GM12878 (cell line): ENCODE measurements at regions not wholly inside any gene's neighbourhood (a gene's known extent, or its start where the extent isn't known, plus 50 kb on each side); places are given as distances from the start of the nearest gene placed in this dataset.

Experiments
- ATAC-seq: fragments of 200-7000 bp; cut with Tn5 transposase; 3 replicates; pipeline ENCODE4 v1.9.1; 2020; ENCODE audit warnings: mild to moderate bottlenecking, moderate library complexity
- BruUV-seq: library from RNA; stranded (reverse); fragments of 400-500 nt; replicated peaks from 2 replicates; lab custom pipeline; 2021; lab: Mats Ljungman, UMichigan
- CTCF ChIA-PET: fragments of 300-600 bp; sonication (Branson Sonifier 250); formaldehyde crosslinking; extraction: SDS; loops from one replicate; lab custom pipeline; 2021; ENCODE audit warnings: inconsistent platforms; lab: Yijun Ruan, JAX
- POLR2A ChIA-PET: fragments of 350-600 bp; formaldehyde crosslinking; extraction: SDS; loops from one replicate; lab custom pipeline; 2021; ENCODE audit warnings: inconsistent platforms; lab: Charles Lee
- RAD21 ChIA-PET: fragments of 300-600 bp; sonication (Branson Sonifier 250); formaldehyde crosslinking; loops from one replicate; lab custom pipeline; 2023; ENCODE audit warnings: antibody characterized with exemption; ENCODE audit not compliant: unreplicated experiment; lab: Charles Lee
- SMC1A ChIA-PET: fragments of 300-600 bp; sonication (Branson Sonifier 250); formaldehyde crosslinking; loops from one replicate; lab custom pipeline; 2023; ENCODE audit not compliant: unreplicated experiment, uncharacterized antibody; lab: Charles Lee
- DNase-seq: peaks from one replicate; pipeline ENCODE4 v3.0.0-alpha.2; 2011; ENCODE audit warnings: low read depth, low spot score
- FAIRE-seq: peaks from 3 replicates; lab custom pipeline; 2011; peaks lifted over from hg19 to GRCh38; lab: Jason Lieb, UNC
- H2AFZ ChIP-seq: 2 replicates; pipeline ENCODE4 v1.6.0; 2011; ENCODE audit warnings: low read depth, low read length, control low read depth; ENCODE audit not compliant: control insufficient read depth
- H3K27ac ChIP-seq: 2 replicates; pipeline ENCODE4 v1.5.1; 2011; ENCODE audit warnings: control low read depth; ENCODE audit not compliant: control insufficient read depth, insufficient read depth
- H3K27me3 ChIP-seq, 2 experiments: replicated peaks in 1 of 2; 2 replicates each; pipeline versions ENCODE4 v1.6.0 to v1.6.1; 2011; ENCODE audit warnings: low read length in 1 of 2; ENCODE audit not compliant: control insufficient read depth in 2 of 2, insufficient read depth in 2 of 2
- H3K36me3 ChIP-seq, 2 experiments: 2 replicates each; pipeline ENCODE4 v1.5.1; 2011; ENCODE audit warnings: low read length in 1 of 2; ENCODE audit not compliant: control insufficient read depth in 2 of 2, insufficient read depth in 2 of 2
- H3K4me1 ChIP-seq: 2 replicates; pipeline ENCODE4 v1.6.1; 2011; ENCODE audit warnings: mild to moderate bottlenecking, low read length, moderate library complexity, mixed read lengths; ENCODE audit not compliant: control insufficient read depth, insufficient read depth
- H3K4me2 ChIP-seq: 2 replicates; pipeline ENCODE4 v1.6.0; 2011; ENCODE audit warnings: control low read depth; ENCODE audit not compliant: control insufficient read depth, insufficient read depth
- H3K4me3 ChIP-seq: fragments of 200-600 bp; sonication (generic); 2 replicates; pipeline ENCODE4 v1.5.1; 2016
- H3K79me2 ChIP-seq: 2 replicates; pipeline ENCODE4 v1.6.0; 2011; ENCODE audit warnings: low read length; ENCODE audit not compliant: control insufficient read depth, insufficient read depth
- H3K9ac ChIP-seq: 2 replicates; pipeline ENCODE4 v1.8.0; 2011; ENCODE audit warnings: low read length, control low read depth, mixed read lengths; ENCODE audit not compliant: control insufficient read depth, insufficient read depth
- H3K9me3 ChIP-seq: replicated peaks from 3 replicates; pipeline ENCODE4 v1.5.1; 2011; ENCODE audit warnings: mild to moderate bottlenecking, low read length; ENCODE audit not compliant: control insufficient read depth, insufficient read depth
- H4K20me1 ChIP-seq: 2 replicates; pipeline ENCODE4 v1.6.0; 2011; ENCODE audit not compliant: control insufficient read depth, insufficient read depth
- BCLAF1 ChIP-seq: fragments of 450-650 bp; IDR thresholded peaks from 2 replicates; pipeline ENCODE4 v1.6.1; 2017; ENCODE audit warnings: antibody characterized with exemption, mild to moderate bottlenecking, moderate library complexity
- CBFB ChIP-seq: IDR thresholded peaks from 2 replicates; pipeline ENCODE4 v1.6.1; 2016; ENCODE audit warnings: antibody characterized with exemption, low read depth
- CBX3 ChIP-seq: fragments of 200-600 bp; sonication (generic); IDR thresholded peaks from 2 replicates; pipeline ENCODE4 v1.6.1; 2016; ENCODE audit warnings: low read depth, borderline replicate concordance
- EED ChIP-seq: sonication (generic); IDR thresholded peaks from 2 replicates; pipeline ENCODE4 v1.6.1; 2016; ENCODE audit warnings: antibody characterized with exemption, low read depth
- MAX ChIP-seq: IDR thresholded peaks from 2 replicates; pipeline ENCODE4 v1.6.1; 2012; ENCODE audit warnings: low read depth, low read length, improper control_type of control experiment
- MTA3 ChIP-seq: IDR thresholded peaks from 2 replicates; pipeline ENCODE4 v1.6.1; 2012; ENCODE audit warnings: low read length, inconsistent platforms, borderline replicate concordance
- NBN ChIP-seq: fragments of 450-650 bp; IDR thresholded peaks from 2 replicates; pipeline ENCODE4 v1.6.1; 2016
- SMC3 ChIP-seq: IDR thresholded peaks from 2 replicates; pipeline ENCODE4 v1.6.1; 2011; ENCODE audit warnings: low read length, improper control_type of control experiment, borderline replicate concordance
- TARDBP ChIP-seq: IDR thresholded peaks from 2 replicates; pipeline ENCODE4 v1.6.1; 2016; ENCODE audit warnings: borderline replicate concordance
- ZBED1 ChIP-seq: IDR thresholded peaks from 2 replicates; pipeline ENCODE4 v1.6.1; 2016; ENCODE audit warnings: borderline replicate concordance
- ZNF384 ChIP-seq: IDR thresholded peaks from 2 replicates; pipeline ENCODE4 v1.6.1; 2012; ENCODE audit warnings: low read depth, mild to moderate bottlenecking, low read length, improper control_type of control experiment, borderline replicate concordance
- WGBS: methylation state at CpG from one replicate; pipeline ENCODE4 v1.1.6; 2016; ENCODE audit warnings: low lambda C conversion rate; ENCODE audit not compliant: insufficient replicate concordance, insufficient coverage; ENCODE audit errors: missing lambda C conversion rate; 5-methylcytosine and 5-hydroxymethylcytosine counted together
- in situ Hi-C: fragments of 300-500 bp; cut with MboI; formaldehyde crosslinking; loops from 9 replicates; pipeline ENCODE4 v1.14.3; 2018; ENCODE audit warnings: mixed read lengths
- intact Hi-C: fragments of 100-400 bp; cut with micrococcal nuclease; formaldehyde crosslinking; loops from one replicate; pipeline ENCODE4 v1.14.2; 2022; ENCODE audit not compliant: unreplicated experiment

GRCh38 chr4:56158483-56158882, 209.7 kb downstream of the CEP135 start:
- no peak overlapping the region for H3K4me3 ChIP-seq
- FAIRE-seq (no peak), ATAC-seq (no peak), DNase-seq (no peak)
- H3K9me3 ChIP-seq: no peaks in the 10 kb centered on the region
- ChIA-PET POLR2A (no interaction called here), RAD21 (no interaction called here), CTCF (no interaction called here), SMC1A (no interaction called here)
- no peaks in the 10 kb centered on the region for H3K36me3 ChIP-seq
- BruUV-seq: no TSS peak
- 50% methylated on average over 5 of the region's 5 CpGs for whole genome bisulfite sequencing
- intact Hi-C loops: no loop called here
- H3K79me2 ChIP-seq: no peaks in the 10 kb centered on the region
- TF ChIP-seq EED (no peak), ZNF384 (no peak), CBFB (no peak), TARDBP (no peak), MAX (no peak), NBN (no peak), CBX3 (no peak), BCLAF1 (no peak), SMC3 (no peak), MTA3 (no peak), ZBED1 (no peak)
- H3K4me2 ChIP-seq: no peak overlapping the region
- H3K4me1 ChIP-seq: no peaks in the 10 kb centered on the region
- H2AFZ ChIP-seq: no peak overlapping the region
- H4K20me1 ChIP-seq: no peaks in the 10 kb centered on the region
- no peak overlapping the region for H3K27ac ChIP-seq
- no peak overlapping the region for H3K9ac ChIP-seq
- in situ Hi-C loops: no loop called here
- no peaks in the 10 kb centered on the region; a peak in 1 of 4 replicates for H3K27me3 ChIP-seq
